ENCODE measurements at regions not wholly inside any gene's neighbourhood (a gene's known extent, or its start where the extent isn't known, plus 50 kb on each side); places are given as distances from the start of the nearest gene placed in this dataset.
A peak's percentile ranks its signal among the peaks of the same experiment; 100 is the strongest.

- ATAC-seq (ENCODE audit: low read depth) (no peak), DNase-seq (ENCODE audit: low spot score) (no peak)
- Histone ChIP-seq H3K27ac (ENCODE audit: poor library complexity, severe bottlenecking) (no peak overlapping the region), H3K4me1 (ENCODE audit: insufficient read depth, poor library complexity, severe bottlenecking) (no peaks in the 10 kb centered on the region), H3K9me3 (ENCODE audit: severe bottlenecking) (no peaks in the 10 kb centered on the region), H3K4me3 (ENCODE audit: severe bottlenecking) (no peak overlapping the region), H3K27me3 (ENCODE audit: insufficient read depth, poor library complexity, severe bottlenecking) (no peaks in the 10 kb centered on the region), H3K36me3 (ENCODE audit: low read depth) (no peaks in the 10 kb centered on the region)
- TF ChIP-seq CTCF (IDR thresholded peaks at IDR 0.05; ENCODE audit: poor library complexity, severe bottlenecking): no peak
Measured at GRCh38 chr1:208446271-208446691, 202.1 kb upstream of the PLXNA2 start.

- no peak for TF ChIP-seq CTCF (IDR thresholded peaks at IDR 0.05; ENCODE audit: poor library complexity, severe bottlenecking)
Measured at GRCh38 chr1:208448425-208448824, 204.2 kb upstream of the PLXNA2 start.

DNA sequence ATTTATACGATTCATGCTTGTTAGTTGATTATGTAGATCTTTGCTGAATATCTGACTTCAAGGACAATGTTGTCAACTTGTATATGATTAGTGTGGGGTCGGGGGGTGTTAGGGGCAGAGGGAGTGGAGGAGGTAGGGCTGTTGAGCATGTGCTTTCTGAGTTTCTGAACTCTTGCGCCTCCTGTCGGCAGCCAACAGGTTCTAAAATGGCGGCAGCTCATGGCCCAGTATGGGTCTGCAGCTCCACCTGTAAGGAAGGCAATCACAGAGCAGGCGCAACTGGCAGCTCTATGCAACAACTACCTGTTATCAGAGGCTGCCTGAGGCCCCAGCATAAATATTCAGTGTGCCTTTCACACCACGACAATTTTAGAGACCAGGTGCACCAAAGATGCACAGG lies 205.8 kb upstream of the PLXNA2 start:
- Histone ChIP-seq H3K9me3 (ENCODE audit: severe bottlenecking) (no peaks in the 10 kb centered on the region), H3K4me1 (ENCODE audit: insufficient read depth, poor library complexity, severe bottlenecking) (no peaks in the 10 kb centered on the region), H3K4me3 (ENCODE audit: severe bottlenecking) (no peak overlapping the region), H3K27me3 (ENCODE audit: insufficient read depth, poor library complexity, severe bottlenecking) (no peaks in the 10 kb centered on the region), H3K27ac (ENCODE audit: poor library complexity, severe bottlenecking) (no peak overlapping the region), H3K36me3 (ENCODE audit: low read depth) (no peaks in the 10 kb centered on the region)
- no peak for TF ChIP-seq CTCF (IDR thresholded peaks at IDR 0.05; ENCODE audit: poor library complexity, severe bottlenecking)
- DNase-seq (ENCODE audit: low spot score) (no peak), ATAC-seq (ENCODE audit: low read depth) (no peak)

More at GRCh38 chr1:208448425-208448824, 204.2 kb upstream of the PLXNA2 start:
- no peaks in the 10 kb centered on the region for H3K9me3 ChIP-seq (ENCODE audit: severe bottlenecking)
- no peaks in the 10 kb centered on the region for H3K36me3 ChIP-seq (ENCODE audit: low read depth)
- H3K27me3 ChIP-seq (ENCODE audit: insufficient read depth, poor library complexity, severe bottlenecking): no peaks in the 10 kb centered on the region
- no peaks in the 10 kb centered on the region for H3K4me1 ChIP-seq (ENCODE audit: insufficient read depth, poor library complexity, severe bottlenecking)
- DNase-seq (ENCODE audit: low spot score): no peak
- no peak for ATAC-seq (ENCODE audit: low read depth)
- H3K4me3 ChIP-seq (ENCODE audit: severe bottlenecking): no peak overlapping the region
- no peak overlapping the region for H3K27ac ChIP-seq (ENCODE audit: poor library complexity, severe bottlenecking)

DNA sequence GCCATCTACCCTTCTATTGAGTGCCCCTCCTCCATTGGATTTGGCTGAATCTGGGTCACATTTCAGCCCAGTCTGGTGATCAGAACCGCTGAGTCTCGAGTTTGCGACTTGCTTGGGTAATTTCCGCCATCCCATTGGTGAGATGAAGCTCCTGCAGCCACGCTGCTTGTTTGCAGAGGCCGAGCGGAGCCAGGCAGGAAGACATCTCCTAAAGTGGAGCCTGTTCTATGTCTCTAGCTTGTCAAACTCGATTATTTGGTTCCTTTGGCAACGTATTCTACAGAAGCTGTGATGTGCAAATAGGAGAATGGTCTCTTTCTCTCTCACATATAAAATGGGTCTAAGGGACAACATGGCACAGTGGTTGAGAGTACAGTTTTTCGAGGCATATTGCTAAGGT lies 206.8 kb upstream of the PLXNA2 start:
- TF ChIP-seq CTCF (IDR thresholded peaks at IDR 0.05; ENCODE audit: poor library complexity, severe bottlenecking): no peak
- H3K4me3 ChIP-seq (ENCODE audit: severe bottlenecking): no peak overlapping the region
- no peaks in the 10 kb centered on the region for H3K4me1 ChIP-seq (ENCODE audit: insufficient read depth, poor library complexity, severe bottlenecking)
- H3K9me3 ChIP-seq (ENCODE audit: severe bottlenecking): no peaks in the 10 kb centered on the region
- DNase-seq (ENCODE audit: low spot score) (no peak), ATAC-seq (ENCODE audit: low read depth) (no peak)
- H3K36me3 ChIP-seq (ENCODE audit: low read depth): no peaks in the 10 kb centered on the region
- H3K27ac ChIP-seq (ENCODE audit: poor library complexity, severe bottlenecking): no peak overlapping the region
- no peaks in the 10 kb centered on the region for H3K27me3 ChIP-seq (ENCODE audit: insufficient read depth, poor library complexity, severe bottlenecking)

GRCh38 chr1:208455821-208456220 lies 211.6 kb upstream of the PLXNA2 start:
- Histone ChIP-seq H3K9me3 (ENCODE audit: severe bottlenecking) (no peaks in the 10 kb centered on the region), H3K27me3 (ENCODE audit: insufficient read depth, poor library complexity, severe bottlenecking) (no peaks in the 10 kb centered on the region), H3K4me3 (ENCODE audit: severe bottlenecking) (no peak overlapping the region), H3K4me1 (ENCODE audit: insufficient read depth, poor library complexity, severe bottlenecking) (no peaks in the 10 kb centered on the region), H3K27ac (ENCODE audit: poor library complexity, severe bottlenecking) (no peak overlapping the region), H3K36me3 (ENCODE audit: low read depth) (no peaks in the 10 kb centered on the region)
- no peak for TF ChIP-seq CTCF (IDR thresholded peaks at IDR 0.05; ENCODE audit: poor library complexity, severe bottlenecking)
- ATAC-seq (ENCODE audit: low read depth): peak; percentile 45; the same call in 1 of the 3 replicates
- DNase-seq (ENCODE audit: low spot score): no peak

All from RWPE2 (cell line).